Hematopoietic multipotent progenitor cell treated with erythropoietin and hydrocortisone succinate and interleukin-3 and kit ligand, for 17 days (in vitro differentiated cells): ENCODE measurements at regions not wholly inside any gene's neighbourhood (a gene's known extent, or its start where the extent isn't known, plus 50 kb on each side); places are given as distances from the start of the nearest gene placed in this dataset.

Experiments used
- DNase-seq: peaks from one replicate; pipeline ENCODE4 v3.0.0-alpha.2; 2015; ENCODE audit warnings: low spot score

DNA sequence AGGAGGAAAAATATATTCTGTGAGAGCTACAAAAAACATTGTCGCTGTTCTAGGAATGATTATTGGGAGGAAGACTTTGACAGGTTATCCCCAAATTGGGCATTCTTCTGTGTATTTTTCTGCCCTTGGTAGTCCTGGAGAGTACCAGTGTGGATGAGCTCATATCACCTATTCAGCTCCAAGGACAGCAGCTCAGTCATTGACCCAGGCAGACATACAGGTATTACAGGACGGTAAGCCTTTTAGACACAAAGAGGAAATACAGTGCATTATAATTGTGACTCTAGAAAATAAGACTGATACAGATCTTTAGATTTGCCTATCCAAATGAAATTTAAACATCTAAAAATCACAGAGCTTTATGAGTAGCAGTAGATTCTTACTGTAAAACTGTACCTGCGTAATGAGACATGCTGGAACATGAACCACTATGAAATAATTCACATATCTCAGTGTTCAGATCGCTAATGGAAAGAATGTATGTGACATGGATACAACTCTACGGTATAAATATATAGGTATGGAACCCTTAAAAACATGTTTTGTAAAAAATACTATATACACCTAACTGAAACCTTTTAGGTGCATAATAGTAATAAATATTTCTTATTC, 56.0 kb downstream of the PLK2 start:
- no peak for DNase-seq

DNA sequence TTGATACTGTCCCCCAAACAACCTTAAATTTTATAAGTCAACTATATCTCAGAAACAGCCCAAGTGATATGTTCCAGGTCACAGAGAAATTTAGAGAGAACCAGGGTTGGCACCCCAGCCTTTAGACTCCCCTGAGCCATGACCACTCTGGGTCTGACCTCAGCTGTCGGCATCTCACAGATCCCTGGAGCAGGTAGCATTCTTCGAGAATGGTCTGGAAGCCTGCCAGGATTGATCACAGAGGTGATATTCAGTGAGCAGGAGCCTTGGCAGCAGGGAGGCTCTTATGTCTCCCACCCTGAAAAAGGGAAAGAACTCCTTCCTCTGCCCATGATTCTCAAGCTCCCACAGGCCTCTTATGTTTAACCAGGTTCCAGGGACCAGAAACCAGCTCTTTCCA, 58.2 kb downstream of the PLK2 start:
- no peak for DNase-seq

DNA sequence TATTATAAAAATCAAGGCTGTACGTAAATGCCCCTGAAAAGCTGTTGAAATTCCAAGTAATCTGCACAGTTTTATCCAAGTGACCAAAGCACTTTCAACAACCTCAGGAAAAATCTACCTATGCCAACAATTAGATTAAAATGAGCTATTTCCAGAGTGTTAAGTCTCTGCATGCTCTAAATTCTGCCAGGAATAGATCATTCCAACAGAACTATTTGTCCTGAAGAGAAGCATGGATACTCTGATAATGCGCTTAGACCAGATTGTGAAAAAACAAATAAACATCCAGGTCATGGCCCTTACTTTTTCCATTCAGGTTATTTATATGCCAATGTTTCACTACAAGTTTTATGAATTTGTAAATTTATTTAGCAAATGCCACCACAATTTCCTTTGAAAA, 59.1 kb downstream of the PLK2 start:
- no peak for DNase-seq

DNA sequence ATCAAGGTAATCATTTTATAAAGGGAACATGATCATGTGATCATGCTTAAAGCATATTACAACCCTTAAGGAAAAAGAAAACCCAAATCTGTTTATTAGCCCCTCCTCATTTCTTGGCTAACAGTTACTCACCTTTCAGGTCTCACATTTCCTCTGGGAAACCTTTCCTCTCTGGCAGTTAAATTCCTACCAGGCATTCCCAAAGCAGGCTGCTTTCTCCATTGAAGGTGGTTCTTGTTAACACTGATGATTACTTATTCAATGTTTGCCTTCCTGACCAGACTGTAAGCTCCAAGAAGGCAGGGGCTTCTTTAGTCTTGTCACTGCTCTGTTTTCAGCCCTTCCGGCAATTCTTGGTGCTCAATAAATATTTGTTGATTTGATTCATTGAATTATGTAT, 59.9 kb downstream of the PLK2 start:
- no peak for DNase-seq

DNA sequence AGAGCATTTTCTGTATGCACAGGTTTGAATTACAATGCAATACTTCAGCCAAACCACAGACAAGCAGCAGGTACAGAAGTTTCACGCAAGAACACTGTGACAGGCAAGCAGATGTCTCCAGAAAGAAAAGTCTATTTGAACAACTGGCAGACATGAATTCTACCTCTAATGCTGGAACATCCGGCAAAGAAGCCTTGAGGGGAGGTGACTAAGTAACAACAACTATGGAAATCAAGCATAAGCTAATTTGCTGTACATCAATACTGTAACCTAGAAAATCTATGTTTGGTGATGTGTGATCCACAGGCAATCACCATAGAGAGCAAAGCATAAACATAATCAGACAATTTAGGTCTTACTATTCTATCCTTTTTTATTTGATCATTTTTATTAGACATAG, 65.5 kb downstream of the PLK2 start:
- no peak for DNase-seq

DNA sequence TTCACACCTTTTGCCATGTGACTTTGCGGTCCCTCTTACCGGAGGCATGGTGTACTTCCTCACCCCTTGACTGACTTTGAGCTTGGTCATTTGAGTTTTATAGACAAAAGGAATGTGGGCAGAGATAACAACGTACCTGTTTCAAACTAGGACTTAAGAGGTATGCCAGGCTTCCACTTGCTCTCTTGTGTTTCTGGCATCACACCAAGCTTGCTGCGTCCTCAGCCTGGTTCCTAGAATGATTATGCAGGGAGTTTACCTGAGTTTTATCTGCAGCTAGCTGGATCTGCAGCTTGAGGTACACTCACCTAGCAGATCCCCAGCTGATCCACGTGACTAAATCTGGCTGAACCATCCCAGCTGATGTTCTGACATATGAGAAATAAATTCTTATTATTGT, 66.2 kb downstream of the PLK2 start:
- DNase-seq: no peak

DNA sequence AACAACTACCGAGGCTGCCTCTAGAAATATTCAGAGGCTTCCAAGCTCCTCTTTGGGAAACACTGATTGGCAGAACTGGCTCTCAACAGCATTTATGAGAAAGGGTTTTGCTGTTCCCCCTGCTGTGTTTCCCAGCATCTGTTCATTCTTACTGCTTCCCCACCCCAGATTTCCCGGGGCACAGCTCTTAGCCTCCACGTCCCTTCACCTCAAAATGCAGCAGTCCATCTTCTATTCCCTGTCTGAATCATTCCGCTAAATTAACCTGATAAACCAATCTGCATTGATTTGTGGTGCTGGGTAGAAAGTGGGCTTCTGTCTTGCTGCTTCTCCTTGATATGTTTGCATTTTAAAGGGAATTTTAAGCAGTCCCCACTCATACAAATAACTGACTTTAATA, 67.4 kb downstream of the PLK2 start:
- no peak for DNase-seq

DNA sequence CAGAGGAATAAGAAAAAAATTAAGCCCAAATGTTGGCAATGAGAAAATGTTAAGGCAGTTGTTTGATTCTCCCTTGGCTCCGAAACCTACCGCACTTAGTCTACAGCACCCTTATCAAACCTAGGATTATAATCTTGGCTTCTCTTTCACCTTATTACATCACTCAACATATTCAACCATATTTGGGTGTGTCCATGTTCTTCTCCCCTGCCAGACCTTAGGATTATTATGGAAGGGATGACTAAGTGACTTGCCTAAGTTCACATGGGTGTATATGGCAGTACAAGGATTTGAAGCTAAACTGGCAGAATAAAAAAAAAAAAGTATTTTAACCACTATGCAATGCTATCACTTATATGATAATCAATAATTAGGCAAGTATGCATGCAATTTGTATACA, 76.4 kb downstream of the PLK2 start:
- no peak for DNase-seq

DNA sequence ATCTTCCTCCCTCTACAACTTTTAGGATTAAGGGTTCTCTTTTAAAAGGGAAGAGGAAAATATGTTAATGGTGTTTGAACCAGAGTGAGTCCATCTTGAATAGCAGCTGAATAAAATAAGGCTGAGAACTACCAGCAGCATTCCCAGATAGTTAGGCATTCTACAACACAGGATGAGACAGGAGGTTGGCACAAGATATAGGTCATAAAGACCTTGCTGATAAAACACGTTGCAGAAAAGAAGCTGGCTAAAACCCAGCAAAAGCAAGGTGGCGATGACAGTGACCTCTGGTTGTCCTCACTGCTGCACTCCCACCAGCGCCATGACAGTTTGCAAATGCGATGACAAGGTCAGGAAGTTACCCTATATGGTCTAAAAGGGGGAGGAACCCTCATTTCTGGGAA, 77.8 kb downstream of the PLK2 start:
- DNase-seq: no peak

DNA sequence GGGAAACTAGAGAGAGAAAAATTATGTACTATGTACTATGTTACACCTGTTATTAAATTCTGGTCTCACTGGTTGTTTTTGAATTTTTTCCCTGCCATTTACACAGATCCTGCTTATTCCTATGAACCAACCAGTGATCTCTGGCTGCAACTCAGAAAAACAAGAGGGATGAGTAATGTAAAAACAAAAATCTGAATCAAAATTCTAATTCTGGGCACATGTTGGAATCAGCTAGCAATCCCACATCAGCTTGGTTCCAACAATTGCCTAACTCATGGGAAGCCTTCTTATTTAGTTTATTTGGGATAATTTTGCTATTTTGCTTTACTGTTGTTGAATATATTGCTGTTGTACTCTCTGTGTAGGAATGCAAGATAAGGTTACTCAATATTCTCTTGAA, 78.3 kb downstream of the PLK2 start:
- DNase-seq: no peak

DNA sequence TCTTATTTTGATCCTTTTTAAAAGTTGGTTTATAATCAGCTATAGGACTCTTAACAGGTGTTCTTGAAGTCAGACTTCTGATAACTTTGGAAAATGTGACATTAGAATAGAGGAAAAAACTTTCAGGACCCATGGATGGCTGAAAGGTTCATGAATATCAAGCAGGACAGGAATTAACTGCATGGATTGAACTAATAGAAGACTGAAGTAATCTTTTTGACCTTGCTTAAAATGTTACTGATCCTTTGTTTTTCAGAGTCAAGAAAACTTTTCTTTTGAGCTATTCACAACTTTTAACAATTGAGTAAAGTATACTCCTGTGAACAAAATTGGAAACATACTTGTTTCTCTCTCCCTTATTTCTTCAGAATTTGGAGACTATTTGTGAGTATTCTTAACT, 79.2 kb downstream of the PLK2 start:
- DNase-seq: no peak

DNA sequence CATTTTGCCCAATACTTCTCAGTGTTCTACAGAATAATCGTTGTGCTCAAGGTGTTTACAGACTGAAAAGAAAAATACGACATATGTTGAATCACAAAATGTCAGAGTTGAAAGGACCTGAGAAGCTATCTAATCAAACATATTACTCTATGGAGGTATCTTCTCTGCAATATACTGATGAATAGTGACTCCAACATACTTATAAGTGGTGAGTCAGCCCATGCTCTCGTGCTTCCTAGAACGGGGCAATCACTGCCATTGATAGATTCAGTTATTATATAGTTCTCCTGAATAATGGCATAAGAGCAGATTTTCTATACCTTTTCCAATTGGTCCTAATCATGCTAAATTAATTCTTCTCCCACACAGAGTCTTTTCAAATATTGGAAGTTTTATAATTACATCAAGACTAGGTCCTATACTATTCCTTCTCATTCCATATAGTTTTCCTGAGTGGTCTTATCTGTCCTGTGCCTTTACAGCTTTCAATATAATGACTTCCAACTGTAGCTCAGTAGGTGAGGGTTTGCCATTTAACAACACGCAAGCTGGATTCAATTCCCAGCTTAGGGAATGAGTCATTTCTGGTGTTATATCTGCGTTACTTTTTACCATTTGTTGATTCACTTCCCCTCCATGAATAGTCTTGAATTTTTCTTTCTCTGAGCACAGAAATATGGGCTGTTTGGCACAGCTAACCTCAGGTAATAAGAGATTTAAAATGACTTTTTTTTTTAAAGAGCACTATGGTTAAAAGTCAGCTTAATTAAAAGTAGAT, 81.1 kb downstream of the PLK2 start:
- no peak for DNase-seq

DNA sequence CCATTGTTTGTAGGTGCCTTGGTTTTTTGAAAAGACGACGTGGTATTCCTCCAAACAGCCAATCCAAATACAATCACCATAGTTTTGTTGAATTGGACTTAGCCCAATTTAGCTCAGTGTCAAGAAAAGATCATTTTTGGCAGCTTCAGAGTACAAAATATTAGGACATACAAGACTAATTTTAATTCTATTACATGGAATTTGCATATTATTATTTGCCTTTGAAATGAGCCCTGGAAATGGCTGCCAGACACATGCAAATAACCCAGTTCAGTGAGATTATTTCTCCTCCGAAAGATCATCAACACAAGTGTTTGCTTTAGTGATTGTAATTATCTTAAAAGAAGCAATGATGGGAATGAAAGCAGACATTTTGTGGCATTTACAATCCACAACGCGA, 89.3 kb downstream of the PLK2 start:
- DNase-seq: no peak

DNA sequence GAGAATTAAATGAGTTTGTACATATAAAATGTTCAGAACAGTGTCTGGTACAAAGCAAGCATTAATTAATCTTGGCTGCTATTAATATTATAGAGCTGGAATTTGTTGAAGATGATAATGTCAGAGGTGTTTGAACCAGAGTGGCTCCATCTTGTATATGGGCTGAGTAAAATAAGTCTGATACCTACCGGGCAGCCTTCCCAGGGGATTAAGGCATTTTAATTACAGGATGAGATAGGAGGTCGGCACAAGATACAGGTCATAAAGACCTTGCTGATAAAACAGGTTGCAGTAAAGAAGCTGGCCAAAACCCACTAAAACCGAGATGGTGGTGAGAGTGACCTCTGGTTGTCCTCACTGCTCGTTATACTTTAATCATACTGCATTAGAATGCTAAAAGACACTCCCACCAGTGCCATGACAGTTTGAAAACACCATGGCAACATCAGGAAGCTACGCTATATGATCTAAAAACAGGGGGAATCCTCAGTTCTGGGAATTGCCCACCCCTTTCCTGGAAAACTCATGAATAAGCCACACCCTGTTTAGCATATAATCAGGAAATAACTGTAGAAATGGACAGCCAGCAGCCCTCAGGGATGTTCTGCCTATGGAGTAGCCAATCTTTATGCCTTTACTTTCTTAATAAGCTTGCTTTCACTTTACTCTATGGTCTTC, 90.2 kb downstream of the PLK2 start:
- no peak for DNase-seq

DNA sequence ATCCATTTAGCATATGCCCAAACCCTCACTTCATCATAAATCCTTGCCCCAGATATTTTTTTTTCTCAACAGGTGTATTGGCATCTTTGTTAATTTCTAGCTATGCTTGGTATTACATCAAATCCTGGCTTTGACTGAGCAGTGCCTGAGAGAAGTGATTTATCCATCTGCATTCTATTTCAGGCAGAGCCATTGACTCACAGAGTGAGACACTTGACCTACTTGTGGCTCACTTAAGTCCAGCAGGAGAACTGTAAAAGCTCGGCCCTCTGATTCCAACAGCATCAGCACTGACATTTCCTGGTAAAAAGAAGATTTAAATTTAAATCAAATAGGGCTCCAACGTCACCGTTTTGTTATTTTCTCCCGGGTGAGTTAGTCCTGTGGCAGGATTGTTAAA, 93.4 kb downstream of the PLK2 start:
- DNase-seq: no peak

DNA sequence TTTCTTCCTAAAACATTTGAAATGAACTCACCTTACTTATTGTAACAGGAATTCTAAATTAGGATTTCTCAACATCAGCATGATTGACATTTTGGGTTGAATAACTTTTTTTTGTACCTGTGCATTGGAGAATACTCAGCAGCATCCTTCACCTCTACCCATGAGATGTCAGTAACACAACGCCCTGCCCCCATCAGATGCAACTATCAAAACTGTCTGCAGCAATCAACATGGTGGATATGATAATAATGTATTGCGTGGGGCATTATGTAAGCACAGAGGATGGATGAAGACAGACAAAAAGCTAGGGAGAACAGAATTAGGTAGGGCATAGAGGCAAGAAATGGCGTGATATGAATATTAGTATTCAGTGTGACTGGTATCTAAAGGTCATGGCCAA, 94.1 kb downstream of the PLK2 start:
- no peak for DNase-seq

DNA sequence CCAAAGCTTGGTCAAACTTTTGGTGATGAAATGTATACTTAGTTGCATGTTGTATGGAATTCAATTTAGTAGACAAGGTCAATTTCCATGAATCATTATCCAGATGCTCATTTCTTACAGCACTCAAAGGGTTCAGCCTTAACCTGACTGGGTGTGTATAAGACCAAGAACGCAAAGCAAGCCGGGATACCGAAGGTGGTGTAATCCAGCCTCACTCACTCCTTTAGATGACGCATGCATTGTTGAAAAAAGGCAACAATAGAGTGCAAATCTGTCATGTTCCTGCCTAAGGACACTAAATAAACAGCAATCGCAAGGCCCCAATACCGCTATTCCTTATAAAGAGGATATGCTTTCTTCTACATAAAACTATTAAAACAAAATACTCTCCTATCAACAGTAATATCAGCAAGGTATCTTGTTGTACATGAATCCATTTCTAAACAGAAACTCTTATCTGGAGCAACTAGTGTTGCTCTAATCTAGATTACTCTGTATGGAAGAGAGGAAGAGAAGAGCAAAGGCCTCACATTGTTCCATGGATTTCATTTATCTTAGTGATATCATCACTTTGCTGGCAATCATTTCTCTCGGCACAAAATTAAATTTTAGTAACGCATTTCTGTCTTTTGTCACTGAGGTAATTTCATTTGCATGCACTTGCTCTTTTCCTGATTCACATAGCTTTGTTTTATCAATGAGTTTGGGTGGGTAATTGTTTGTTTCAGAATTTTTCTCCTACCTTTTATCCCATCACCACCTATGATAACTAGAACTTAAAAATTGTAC, 96.2 kb downstream of the PLK2 start:
- DNase-seq: no peak

DNA sequence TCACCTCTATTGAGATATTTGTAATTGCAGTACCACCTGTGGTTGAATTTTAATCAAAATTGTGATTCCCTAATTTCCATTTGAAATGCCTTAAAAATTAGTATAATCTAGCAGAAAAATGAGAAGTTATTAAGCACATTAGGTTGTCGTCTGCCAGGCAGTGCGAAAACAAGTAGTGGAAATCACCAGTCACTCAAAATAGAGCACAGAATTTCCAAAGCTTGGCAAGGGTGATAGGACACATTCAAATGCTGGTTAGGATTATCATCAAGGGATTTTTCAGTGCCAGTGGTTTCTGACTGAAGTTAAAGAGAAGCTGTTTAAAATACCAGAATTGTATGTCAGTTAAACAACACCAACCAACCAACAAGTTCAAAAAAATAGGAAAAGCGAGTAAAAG, 97.8 kb downstream of the PLK2 start:
- DNase-seq: no peak

DNA sequence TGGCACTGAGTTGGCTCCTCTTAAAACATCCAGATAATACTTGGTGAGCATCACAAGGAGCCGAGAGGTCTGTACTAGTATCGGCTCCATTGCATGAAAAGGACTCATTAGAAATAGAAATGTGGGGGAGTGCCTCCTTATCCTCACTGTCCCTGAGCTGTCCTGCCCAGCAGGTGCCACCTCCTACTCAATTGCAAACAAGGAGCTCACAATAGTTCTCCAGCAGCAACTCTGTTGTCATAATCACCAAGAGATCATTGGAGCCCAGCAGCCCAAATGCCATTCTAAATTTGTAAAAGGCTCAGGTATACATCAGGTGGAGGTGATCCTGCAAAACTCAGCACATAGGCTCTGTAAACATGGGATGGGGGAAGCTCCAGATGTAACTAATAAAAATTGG, 99.1 kb downstream of the PLK2 start:
- DNase-seq: no peak

DNA sequence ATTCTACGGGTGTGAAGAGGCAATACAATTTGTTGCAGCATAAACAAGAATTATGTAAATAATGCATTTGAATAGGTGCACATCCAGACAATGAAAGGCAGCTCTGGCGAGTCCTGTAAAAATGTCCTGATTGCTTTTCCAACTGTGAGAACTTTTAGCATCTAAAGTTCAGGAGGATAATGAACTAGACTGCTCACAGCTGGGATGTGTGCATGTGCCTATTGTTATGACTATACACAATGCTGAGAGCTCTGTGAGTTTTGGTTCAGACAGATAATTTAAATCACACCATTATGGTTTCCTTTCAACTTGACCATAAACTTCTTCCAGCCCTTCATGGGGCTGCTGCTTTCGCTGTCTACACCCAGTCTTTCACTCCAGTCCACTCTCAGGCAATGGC, 99.9 kb downstream of the PLK2 start:
- no peak for DNase-seq

DNA sequence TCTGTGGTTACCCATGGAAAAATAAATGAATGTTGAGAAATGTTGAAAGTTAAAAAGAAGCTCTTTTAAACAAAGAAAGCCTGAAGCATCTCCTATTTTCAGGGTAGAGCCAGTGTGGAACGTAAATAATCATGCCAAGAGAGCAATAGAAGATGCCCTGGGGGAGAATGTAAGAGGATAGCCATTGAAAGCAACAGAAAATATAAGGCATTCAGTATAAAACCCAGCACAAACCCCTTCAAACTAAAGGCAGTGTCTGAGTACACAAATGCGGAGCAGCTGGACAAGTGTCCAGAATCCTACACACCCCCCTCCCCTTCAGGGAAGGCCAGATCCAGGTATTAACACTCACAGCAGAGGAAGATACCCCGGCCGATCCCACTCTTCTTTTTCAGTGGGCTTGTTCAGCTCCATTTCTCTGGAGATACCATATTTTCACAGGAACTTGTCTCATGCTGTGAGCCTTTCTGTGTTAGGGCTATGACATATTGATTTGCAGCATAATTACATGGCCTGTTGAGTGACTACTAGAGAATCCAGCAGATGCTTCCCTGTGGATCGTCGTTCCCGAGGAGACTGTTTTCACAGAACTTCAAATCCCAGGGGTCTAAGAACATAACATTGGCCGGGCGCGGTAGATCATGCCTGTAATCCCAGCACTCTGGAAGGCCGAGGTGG, 101.2 kb downstream of the PLK2 start:
- no peak for DNase-seq

DNA sequence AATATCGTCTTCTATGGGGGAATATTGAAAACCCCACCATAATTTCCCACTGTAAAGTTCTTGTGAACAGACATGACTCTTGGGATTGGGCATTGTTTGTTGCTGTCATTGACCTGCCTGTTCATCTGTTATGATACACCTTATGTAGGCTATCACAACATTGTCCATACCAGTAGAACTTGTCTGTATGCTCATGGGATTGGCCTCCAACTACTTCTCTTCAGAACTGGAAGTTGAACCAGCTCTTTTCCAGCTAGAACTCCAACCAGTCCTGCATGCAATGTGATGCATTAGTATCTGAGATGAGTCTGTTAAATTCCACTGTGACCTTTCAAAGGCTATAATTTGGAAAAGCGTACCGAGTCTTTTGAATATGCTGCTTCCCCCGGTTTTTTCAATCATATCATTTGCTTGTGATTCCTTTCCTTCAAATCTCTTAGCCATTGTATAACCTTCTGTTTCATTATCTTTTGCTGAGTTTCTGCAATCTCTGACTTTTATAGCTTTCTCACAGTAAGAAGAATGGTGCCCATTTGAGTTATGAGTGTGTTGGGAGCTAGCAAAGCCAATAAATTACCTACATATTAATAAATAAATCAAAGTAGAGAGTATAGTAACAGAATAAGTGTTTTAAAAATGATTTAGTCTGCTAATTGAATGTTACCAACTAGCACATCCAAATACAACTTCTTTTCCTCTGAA, 101.9 kb downstream of the PLK2 start:
- DNase-seq: no peak
